ENCODE measurements at regions not wholly inside any gene's neighbourhood (a gene's known extent, or its start where the extent isn't known, plus 50 kb on each side); places are given as distances from the start of the nearest gene placed in this dataset.

- TF ChIP-seq EZH2 (IDR thresholded peaks at IDR 0.05; ENCODE audit: borderline replicate concordance, insufficient read depth, low read length, poor library complexity, severe bottlenecking) (no peak), CTCF (IDR thresholded peaks at IDR 0.05; ENCODE audit: poor library complexity, severe bottlenecking) (peak; percentile 82), TAF1 (IDR thresholded peaks at IDR 0.05; ENCODE audit: low read depth) (no peak), POLR2AphosphoS5 (IDR thresholded peaks at IDR 0.05) (no peak), EP300 (conservative IDR thresholded peaks at IDR 0.05; ENCODE audit: poor library complexity, severe bottlenecking) (no peak), SMC3 (conservative IDR thresholded peaks at IDR 0.05; ENCODE audit: poor library complexity) (peak; percentile 71), RAD21 (conservative IDR thresholded peaks at IDR 0.05) (peak; percentile 79)
- TF ChIP-seq, protein P1, sequence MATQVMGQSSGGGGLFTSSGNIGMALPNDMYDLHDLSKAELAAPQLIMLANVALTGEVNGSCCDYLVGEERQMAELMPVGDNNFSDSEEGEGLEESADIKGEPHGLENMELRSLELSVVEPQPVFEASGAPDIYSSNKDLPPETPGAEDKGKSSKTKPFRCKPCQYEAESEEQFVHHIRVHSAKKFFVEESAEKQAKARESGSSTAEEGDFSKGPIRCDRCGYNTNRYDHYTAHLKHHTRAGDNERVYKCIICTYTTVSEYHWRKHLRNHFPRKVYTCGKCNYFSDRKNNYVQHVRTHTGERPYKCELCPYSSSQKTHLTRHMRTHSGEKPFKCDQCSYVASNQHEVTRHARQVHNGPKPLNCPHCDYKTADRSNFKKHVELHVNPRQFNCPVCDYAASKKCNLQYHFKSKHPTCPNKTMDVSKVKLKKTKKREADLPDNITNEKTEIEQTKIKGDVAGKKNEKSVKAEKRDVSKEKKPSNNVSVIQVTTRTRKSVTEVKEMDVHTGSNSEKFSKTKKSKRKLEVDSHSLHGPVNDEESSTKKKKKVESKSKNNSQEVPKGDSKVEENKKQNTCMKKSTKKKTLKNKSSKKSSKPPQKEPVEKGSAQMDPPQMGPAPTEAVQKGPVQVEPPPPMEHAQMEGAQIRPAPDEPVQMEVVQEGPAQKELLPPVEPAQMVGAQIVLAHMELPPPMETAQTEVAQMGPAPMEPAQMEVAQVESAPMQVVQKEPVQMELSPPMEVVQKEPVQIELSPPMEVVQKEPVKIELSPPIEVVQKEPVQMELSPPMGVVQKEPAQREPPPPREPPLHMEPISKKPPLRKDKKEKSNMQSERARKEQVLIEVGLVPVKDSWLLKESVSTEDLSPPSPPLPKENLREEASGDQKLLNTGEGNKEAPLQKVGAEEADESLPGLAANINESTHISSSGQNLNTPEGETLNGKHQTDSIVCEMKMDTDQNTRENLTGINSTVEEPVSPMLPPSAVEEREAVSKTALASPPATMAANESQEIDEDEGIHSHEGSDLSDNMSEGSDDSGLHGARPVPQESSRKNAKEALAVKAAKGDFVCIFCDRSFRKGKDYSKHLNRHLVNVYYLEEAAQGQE (IDR thresholded peaks at IDR 0.05; ENCODE audit: borderline replicate concordance): no peak
These were observed 147.6 kb upstream of the CAMK1G start for GRCh38 chr1:209435654-209436566.
